ENCODE measurements at regions not wholly inside any gene's neighbourhood (a gene's known extent, or its start where the extent isn't known, plus 50 kb on each side); places are given as distances from the start of the nearest gene placed in this dataset.
A peak's percentile ranks its signal among the peaks of the same experiment; 100 is the strongest.

- TF ChIP-seq RREB1 (CRISPR knock-in tag; IDR thresholded peaks at IDR 0.05) (no peak), ZNF316 (IDR thresholded peaks at IDR 0.05) (peak; percentile 63; the same call in 1 of the 2 replicates), SMARCA5 (IDR thresholded peaks at IDR 0.05) (no peak), ZNF778 (CRISPR knock-in tag; IDR thresholded peaks at IDR 0.05) (no peak), MAFF (IDR thresholded peaks at IDR 0.05; ENCODE audit: low read length) (peak; percentile 12; the same call in 1 of the 2 replicates), E2F3 (CRISPR knock-in tag; IDR thresholded peaks at IDR 0.05) (no peak), ZNF586 (CRISPR knock-in tag; conservative IDR thresholded peaks at IDR 0.05) (no peak), EZH2 (IDR thresholded peaks at IDR 0.05; ENCODE audit: borderline replicate concordance, low read depth, low read length) (no peak), MED1 (CRISPR knock-in tag; IDR thresholded peaks at IDR 0.05; ENCODE audit: borderline replicate concordance) (no peak)
Measured at GRCh38 chr2:150415022-150415421, 72.4 kb downstream of the RND3 start (continued).

Data from K562 (cell line).